ENCODE measurements at regions not wholly inside any gene's neighbourhood (a gene's known extent, or its start where the extent isn't known, plus 50 kb on each side); places are given as distances from the start of the nearest gene placed in this dataset.

DNA sequence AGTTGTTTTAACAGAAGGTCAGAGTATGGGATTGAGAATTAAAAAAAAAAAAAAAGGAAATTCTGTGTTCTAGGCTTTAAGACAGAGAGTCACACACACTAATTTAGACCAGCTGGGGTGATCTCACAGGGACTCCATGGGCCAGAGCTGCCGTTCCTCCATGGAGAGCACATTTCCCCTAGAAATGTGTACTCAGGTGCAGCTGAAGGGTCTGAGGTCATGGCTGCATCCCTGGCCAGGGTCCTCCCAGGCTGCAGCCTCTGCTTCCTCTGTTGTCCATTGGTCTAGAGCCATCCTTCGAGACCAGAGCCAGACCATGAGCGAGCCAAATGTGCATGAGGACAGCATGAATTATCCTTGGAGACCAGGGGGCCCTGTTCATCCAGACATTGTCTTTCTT, 190.1 kb upstream of the TNP1 start:
- no peak for TF ChIP-seq POLR2A (IDR thresholded peaks at IDR 0.05; ENCODE audit: low read depth, low read length)
- no peak for TF ChIP-seq POLR2AphosphoS5 (IDR thresholded peaks at IDR 0.05; ENCODE audit: low read depth, low read length)
- TF ChIP-seq POU2F2 (IDR thresholded peaks at IDR 0.05; ENCODE audit: low read depth, low read length), result no peak
- TF ChIP-seq TAF1 (IDR thresholded peaks at IDR 0.05; ENCODE audit: low read depth, low read length), result no peak
- no peak for TF ChIP-seq PAX5 (IDR thresholded peaks at IDR 0.05; ENCODE audit: insufficient read depth, low read length, severe bottlenecking)
- no peak for TF ChIP-seq SPI1 (IDR thresholded peaks at IDR 0.05; ENCODE audit: low read depth, low read length)
- FAIRE-seq, result no peak
- DNase-seq (ENCODE audit: insufficient read length, low spot score), result no peak

DNA sequence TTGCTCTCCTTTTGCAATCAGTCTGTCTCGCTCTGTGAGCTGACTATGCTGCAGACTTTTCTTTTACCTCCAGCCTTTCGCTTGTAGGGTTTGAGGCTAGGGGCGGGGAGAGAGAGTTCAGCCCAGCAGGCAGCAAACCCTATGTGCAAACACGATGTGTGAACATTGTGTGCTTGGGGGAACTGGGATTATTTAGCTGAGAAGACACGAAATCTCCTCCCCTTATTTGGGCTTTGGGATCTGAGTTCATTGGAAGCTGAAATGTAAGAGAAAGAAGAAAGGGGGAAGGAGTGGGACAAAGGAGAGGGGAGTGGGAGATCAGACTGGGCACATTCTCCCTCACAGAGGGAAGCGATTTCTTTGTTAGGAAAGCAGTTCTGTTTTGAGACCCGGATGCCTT, 189.6 kb upstream of the TNP1 start:
- DNase-seq (ENCODE audit: insufficient read length, low spot score) (no peak), FAIRE-seq (no peak)
- no peak for TF ChIP-seq TAF1 (IDR thresholded peaks at IDR 0.05; ENCODE audit: low read depth, low read length)
- no peak for TF ChIP-seq POU2F2 (IDR thresholded peaks at IDR 0.05; ENCODE audit: low read depth, low read length)
- no peak for TF ChIP-seq PAX5 (IDR thresholded peaks at IDR 0.05; ENCODE audit: insufficient read depth, low read length, severe bottlenecking)
- no peak for TF ChIP-seq POLR2AphosphoS5 (IDR thresholded peaks at IDR 0.05; ENCODE audit: low read depth, low read length)
- TF ChIP-seq POLR2A (IDR thresholded peaks at IDR 0.05; ENCODE audit: low read depth, low read length), result no peak

DNA sequence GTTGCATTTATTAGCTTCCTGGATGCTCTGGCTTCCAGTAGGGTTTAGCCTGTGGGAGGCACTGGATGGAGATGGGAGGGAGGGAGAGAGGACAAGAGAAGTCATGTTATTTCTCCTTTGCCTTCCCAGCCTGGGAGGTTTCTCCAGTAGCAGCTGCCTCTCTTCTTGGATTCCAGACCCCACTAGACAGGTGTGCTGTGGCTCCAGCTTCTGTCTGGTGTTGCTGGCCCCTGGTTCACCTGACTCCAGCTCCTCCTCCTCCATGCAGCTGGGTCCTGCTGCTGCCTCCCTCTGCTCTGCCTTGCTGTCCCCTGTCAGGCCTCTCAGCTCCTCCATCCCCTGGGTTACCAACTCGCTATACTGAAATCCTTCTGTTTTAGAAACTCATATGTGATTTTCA, 188.9 kb upstream of the TNP1 start:
- no peak for DNase-seq (ENCODE audit: insufficient read length, low spot score)
- no peak for FAIRE-seq
- TF ChIP-seq SPI1 (IDR thresholded peaks at IDR 0.05; ENCODE audit: low read depth, low read length), result no peak
- TF ChIP-seq POLR2AphosphoS5 (IDR thresholded peaks at IDR 0.05; ENCODE audit: low read depth, low read length), result no peak
- no peak for TF ChIP-seq PAX5 (IDR thresholded peaks at IDR 0.05; ENCODE audit: insufficient read depth, low read length, severe bottlenecking)
- no peak for TF ChIP-seq POU2F2 (IDR thresholded peaks at IDR 0.05; ENCODE audit: low read depth, low read length)
- no peak for TF ChIP-seq POLR2A (IDR thresholded peaks at IDR 0.05; ENCODE audit: low read depth, low read length)
- no peak for TF ChIP-seq TAF1 (IDR thresholded peaks at IDR 0.05; ENCODE audit: low read depth, low read length)

DNA sequence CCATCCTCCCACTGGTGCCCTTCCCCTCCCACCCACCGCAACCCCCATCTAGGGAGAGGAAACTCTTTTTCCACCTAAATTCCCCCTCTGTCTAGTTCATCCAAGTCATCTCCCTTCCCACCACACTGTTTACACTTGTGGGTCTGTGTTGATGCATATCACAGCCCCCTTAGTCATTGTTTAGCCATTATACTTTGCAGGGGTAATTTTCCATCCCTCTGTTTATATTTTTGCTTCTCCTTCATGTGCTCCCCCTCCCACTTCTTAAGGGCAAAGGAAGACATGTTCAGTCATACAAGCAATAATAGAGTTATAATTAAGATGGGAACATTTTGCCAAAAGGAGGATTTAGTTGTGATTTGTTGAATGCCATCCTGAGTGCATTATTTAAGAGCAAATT, 187.8 kb upstream of the TNP1 start:
- TF ChIP-seq POLR2A (IDR thresholded peaks at IDR 0.05; ENCODE audit: low read depth, low read length), result no peak
- TF ChIP-seq POU2F2 (IDR thresholded peaks at IDR 0.05; ENCODE audit: low read depth, low read length), result no peak
- no peak for TF ChIP-seq POLR2AphosphoS5 (IDR thresholded peaks at IDR 0.05; ENCODE audit: low read depth, low read length)
- TF ChIP-seq PAX5 (IDR thresholded peaks at IDR 0.05; ENCODE audit: insufficient read depth, low read length, severe bottlenecking), result no peak
- no peak for TF ChIP-seq SPI1 (IDR thresholded peaks at IDR 0.05; ENCODE audit: low read depth, low read length)
- no peak for TF ChIP-seq TAF1 (IDR thresholded peaks at IDR 0.05; ENCODE audit: low read depth, low read length)
- DNase-seq (ENCODE audit: insufficient read length, low spot score) (no peak), FAIRE-seq (no peak)

DNA sequence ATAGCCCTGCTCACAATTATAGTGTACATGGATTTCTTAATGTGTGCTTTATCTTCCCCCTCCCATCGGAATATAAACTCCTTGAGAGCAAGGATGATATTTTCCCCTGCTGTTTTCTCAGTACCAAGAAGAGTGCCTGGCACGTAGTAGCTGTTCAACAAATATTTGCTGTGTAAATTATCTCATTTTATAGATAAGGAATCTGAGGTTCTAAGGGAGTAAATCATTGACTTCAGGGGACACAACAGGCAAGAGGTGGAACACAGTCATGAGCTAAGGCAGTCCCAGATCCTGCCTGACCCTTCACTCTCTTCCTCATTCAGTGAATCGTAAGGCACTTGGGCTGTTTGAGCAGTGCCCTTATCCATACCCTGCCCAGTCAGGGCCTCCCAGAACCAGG, 187.3 kb upstream of the TNP1 start:
- no peak for FAIRE-seq
- no peak for TF ChIP-seq SPI1 (IDR thresholded peaks at IDR 0.05; ENCODE audit: low read depth, low read length)
- no peak for TF ChIP-seq POLR2AphosphoS5 (IDR thresholded peaks at IDR 0.05; ENCODE audit: low read depth, low read length)
- TF ChIP-seq POU2F2 (IDR thresholded peaks at IDR 0.05; ENCODE audit: low read depth, low read length), result no peak
- TF ChIP-seq TAF1 (IDR thresholded peaks at IDR 0.05; ENCODE audit: low read depth, low read length), result no peak
- no peak for TF ChIP-seq PAX5 (IDR thresholded peaks at IDR 0.05; ENCODE audit: insufficient read depth, low read length, severe bottlenecking)
- TF ChIP-seq POLR2A (IDR thresholded peaks at IDR 0.05; ENCODE audit: low read depth, low read length), result no peak
- no peak for DNase-seq (ENCODE audit: insufficient read length, low spot score)

DNA sequence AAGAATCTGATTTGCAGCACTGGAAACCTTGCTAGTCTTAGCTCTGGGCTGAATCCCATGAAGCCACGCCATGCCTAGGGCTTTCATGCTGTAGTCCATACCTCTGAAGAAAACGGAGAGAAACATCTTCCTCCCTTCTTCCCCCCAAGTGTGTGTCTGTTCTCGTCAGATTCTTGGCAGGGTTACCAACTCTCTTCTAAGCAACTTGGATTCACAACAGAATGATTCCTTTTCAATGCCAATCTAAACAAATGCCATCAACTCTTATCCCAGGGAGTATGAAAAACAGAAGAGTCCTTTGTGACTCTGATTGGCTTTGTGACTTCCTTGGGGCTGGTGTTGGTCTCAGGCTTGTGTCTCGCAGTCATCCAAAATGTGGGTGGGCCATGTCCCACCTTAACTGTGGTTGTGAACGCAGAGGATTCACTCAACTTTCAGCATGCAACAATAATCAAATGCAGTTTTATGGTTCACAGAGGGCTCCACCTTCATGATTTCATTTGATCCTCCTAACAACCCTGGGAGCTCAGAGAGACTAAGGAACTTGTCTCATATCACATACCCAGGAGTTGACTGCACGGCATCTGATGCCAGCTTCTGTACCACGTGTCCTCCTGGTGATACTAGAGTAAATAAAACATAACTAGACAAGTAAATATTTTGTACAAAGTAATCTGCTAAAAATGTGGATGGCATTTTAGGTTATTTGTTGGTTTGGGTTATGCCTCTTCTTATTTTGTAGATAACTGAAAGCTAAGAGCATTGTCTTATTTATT, 186.0 kb upstream of the TNP1 start:
- FAIRE-seq, result no peak
- no peak for DNase-seq (ENCODE audit: insufficient read length, low spot score)
- TF ChIP-seq PAX5 (IDR thresholded peaks at IDR 0.05; ENCODE audit: insufficient read depth, low read length, severe bottlenecking) (no peak), POLR2AphosphoS5 (IDR thresholded peaks at IDR 0.05; ENCODE audit: low read depth, low read length) (no peak), SPI1 (IDR thresholded peaks at IDR 0.05; ENCODE audit: low read depth, low read length) (no peak), POLR2A (IDR thresholded peaks at IDR 0.05; ENCODE audit: low read depth, low read length) (no peak), TAF1 (IDR thresholded peaks at IDR 0.05; ENCODE audit: low read depth, low read length) (no peak), POU2F2 (IDR thresholded peaks at IDR 0.05; ENCODE audit: low read depth, low read length) (no peak)

DNA sequence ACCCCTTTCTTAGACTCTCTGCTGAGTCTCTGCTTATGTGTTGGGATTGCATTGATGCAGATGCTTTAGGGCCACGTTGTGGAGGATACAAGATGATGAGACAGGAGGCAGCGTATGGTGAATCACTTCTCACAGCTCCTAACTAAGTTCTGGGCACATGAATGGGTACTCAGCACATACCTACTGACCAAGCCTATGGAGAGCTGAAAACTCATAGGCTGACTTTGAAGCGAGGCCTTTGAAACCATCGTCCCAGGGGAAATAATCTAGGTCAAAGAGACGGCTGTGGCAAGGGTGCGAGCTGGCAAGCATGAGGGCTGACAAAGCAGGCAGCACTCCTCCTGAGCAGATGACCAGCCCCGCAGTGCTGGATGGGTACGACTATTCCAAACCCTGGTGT, 180.2 kb upstream of the TNP1 start:
- no peak for TF ChIP-seq PAX5 (IDR thresholded peaks at IDR 0.05; ENCODE audit: insufficient read depth, low read length, severe bottlenecking)
- TF ChIP-seq TAF1 (IDR thresholded peaks at IDR 0.05; ENCODE audit: low read depth, low read length), result no peak
- TF ChIP-seq POLR2AphosphoS5 (IDR thresholded peaks at IDR 0.05; ENCODE audit: low read depth, low read length), result no peak
- FAIRE-seq (no peak), DNase-seq (ENCODE audit: insufficient read length, low spot score) (no peak)

DNA sequence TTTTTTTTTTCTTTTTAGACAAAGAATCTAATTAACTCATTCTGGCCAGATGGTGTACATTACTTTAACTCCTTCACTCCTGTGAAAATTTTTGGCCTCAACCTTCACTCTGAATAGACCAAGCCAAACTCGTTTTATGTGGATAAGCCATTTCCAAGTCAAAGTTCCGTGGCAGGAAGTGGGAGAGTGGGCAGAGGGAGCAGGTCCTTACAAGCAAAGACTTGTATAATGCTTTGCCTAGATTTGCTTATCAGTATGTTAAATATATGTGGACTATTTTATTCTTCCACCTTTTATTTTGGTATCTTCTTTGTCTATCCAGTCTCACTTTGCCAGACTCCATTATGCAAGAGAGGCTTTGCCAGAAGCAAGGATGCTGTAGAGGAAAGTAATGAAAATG, 178.1 kb upstream of the TNP1 start:
- no peak for DNase-seq (ENCODE audit: insufficient read length, low spot score)
- no peak for TF ChIP-seq PAX5 (IDR thresholded peaks at IDR 0.05; ENCODE audit: insufficient read depth, low read length, severe bottlenecking)
- no peak for TF ChIP-seq POLR2AphosphoS5 (IDR thresholded peaks at IDR 0.05; ENCODE audit: low read depth, low read length)
- no peak for TF ChIP-seq TAF1 (IDR thresholded peaks at IDR 0.05; ENCODE audit: low read depth, low read length)
- TF ChIP-seq POLR2A (IDR thresholded peaks at IDR 0.05; ENCODE audit: low read depth, low read length), result no peak
- TF ChIP-seq SPI1 (IDR thresholded peaks at IDR 0.05; ENCODE audit: low read depth, low read length), result no peak
- TF ChIP-seq POU2F2 (IDR thresholded peaks at IDR 0.05; ENCODE audit: low read depth, low read length), result no peak
- FAIRE-seq, result no peak

DNA sequence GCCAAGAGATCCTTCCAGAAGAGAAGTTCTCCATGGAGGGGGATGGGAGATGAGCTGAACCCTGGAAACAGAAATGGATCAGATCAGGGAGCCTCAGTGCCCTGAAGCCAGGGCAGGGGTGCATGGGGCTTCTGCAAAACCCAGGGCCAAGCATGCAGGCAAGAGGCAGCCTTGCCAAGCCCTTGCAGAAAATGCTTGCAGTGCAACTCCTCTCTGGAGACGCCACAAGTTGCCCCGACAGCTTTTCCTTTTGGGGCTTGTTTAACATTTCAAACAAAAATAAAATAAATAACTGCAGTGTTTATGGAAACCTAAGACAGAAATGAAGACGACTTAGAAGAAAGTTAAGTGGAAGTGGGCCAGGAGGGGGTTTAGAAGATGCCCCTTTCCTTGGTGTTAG, 177.5 kb upstream of the TNP1 start:
- no peak for FAIRE-seq
- TF ChIP-seq POLR2A (IDR thresholded peaks at IDR 0.05; ENCODE audit: low read depth, low read length) (no peak), POLR2AphosphoS5 (IDR thresholded peaks at IDR 0.05; ENCODE audit: low read depth, low read length) (no peak), POU2F2 (IDR thresholded peaks at IDR 0.05; ENCODE audit: low read depth, low read length) (no peak), TAF1 (IDR thresholded peaks at IDR 0.05; ENCODE audit: low read depth, low read length) (no peak), PAX5 (IDR thresholded peaks at IDR 0.05; ENCODE audit: insufficient read depth, low read length, severe bottlenecking) (no peak), SPI1 (IDR thresholded peaks at IDR 0.05; ENCODE audit: low read depth, low read length) (no peak)

DNA sequence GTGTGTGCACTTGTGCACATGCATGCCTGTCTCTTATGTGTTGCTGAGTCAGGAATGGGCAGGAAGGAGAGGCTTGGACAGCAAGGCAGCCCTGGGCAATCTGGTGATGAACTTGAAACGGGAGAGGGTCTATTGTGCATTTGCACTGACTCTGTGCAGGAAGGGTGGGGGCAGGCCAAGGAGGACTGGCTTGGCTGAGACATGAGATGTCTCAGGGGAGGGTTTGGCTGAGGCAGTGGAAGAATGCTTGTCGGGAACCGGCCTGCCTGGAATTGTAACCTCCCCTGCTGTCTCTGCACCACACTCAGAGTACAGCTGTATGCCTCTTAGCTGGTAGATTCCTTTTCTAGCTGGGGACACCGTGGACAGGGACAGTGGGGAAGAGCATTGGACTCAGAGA, 176.1 kb upstream of the TNP1 start:
- no peak for TF ChIP-seq POLR2AphosphoS5 (IDR thresholded peaks at IDR 0.05; ENCODE audit: low read depth, low read length)
- no peak for TF ChIP-seq POU2F2 (IDR thresholded peaks at IDR 0.05; ENCODE audit: low read depth, low read length)
- TF ChIP-seq TAF1 (IDR thresholded peaks at IDR 0.05; ENCODE audit: low read depth, low read length), result no peak
- TF ChIP-seq POLR2A (IDR thresholded peaks at IDR 0.05; ENCODE audit: low read depth, low read length), result no peak
- no peak for TF ChIP-seq PAX5 (IDR thresholded peaks at IDR 0.05; ENCODE audit: insufficient read depth, low read length, severe bottlenecking)
- no peak for TF ChIP-seq SPI1 (IDR thresholded peaks at IDR 0.05; ENCODE audit: low read depth, low read length)
- DNase-seq (ENCODE audit: insufficient read length, low spot score) (no peak), FAIRE-seq (no peak)

More for the DNA sequence above, 177.5 kb upstream of the TNP1 start:
- no peak for DNase-seq (ENCODE audit: insufficient read length, low spot score)
